ENCODE measurements at regions not wholly inside any gene's neighbourhood (a gene's known extent, or its start where the extent isn't known, plus 50 kb on each side); places are given as distances from the start of the nearest gene placed in this dataset.

GRCh38 chr10:28137907-28138880 lies 139.3 kb upstream of the ODAD2 start:
- H3K4me3 ChIP-seq (ENCODE audit: low read depth, low read length), result no peak overlapping the region
- TF ChIP-seq CTCF (IDR thresholded peaks at IDR 0.05; ENCODE audit: low read depth, low read length, missing control alignments), result no peak
- no peak for DNase-seq (ENCODE audit: low read depth)

- H3K4me3 ChIP-seq (ENCODE audit: low read depth, low read length), result no peak overlapping the region
- DNase-seq (ENCODE audit: low read depth), result no peak
- no peak for TF ChIP-seq CTCF (IDR thresholded peaks at IDR 0.05; ENCODE audit: low read depth, low read length, missing control alignments)
These were observed 136.4 kb upstream of the ODAD2 start for GRCh38 chr10:28135258-28135657.

- TF ChIP-seq CTCF (IDR thresholded peaks at IDR 0.05; ENCODE audit: low read depth, low read length, missing control alignments), result no peak
- no peak for DNase-seq (ENCODE audit: low read depth)
- H3K4me3 ChIP-seq (ENCODE audit: low read depth, low read length), result no peak overlapping the region
These were observed 131.4 kb upstream of the ODAD2 start for GRCh38 chr10:28130267-28130666.

GRCh38 chr10:28127881-28128280 lies 129.0 kb upstream of the ODAD2 start:
- DNase-seq (ENCODE audit: low read depth), result no peak
- no peak for TF ChIP-seq CTCF (IDR thresholded peaks at IDR 0.05; ENCODE audit: low read depth, low read length, missing control alignments)
- H3K4me3 ChIP-seq (ENCODE audit: low read depth, low read length), result no peak overlapping the region

GRCh38 chr10:28125701-28126100 lies 126.8 kb upstream of the ODAD2 start:
- no peak overlapping the region for H3K4me3 ChIP-seq (ENCODE audit: low read depth, low read length)
- no peak for DNase-seq (ENCODE audit: low read depth)
- TF ChIP-seq CTCF (IDR thresholded peaks at IDR 0.05; ENCODE audit: low read depth, low read length, missing control alignments), result no peak

GRCh38 chr10:28120795-28121194 lies 121.9 kb upstream of the ODAD2 start:
- DNase-seq (ENCODE audit: low read depth), result no peak
- TF ChIP-seq CTCF (IDR thresholded peaks at IDR 0.05; ENCODE audit: low read depth, low read length, missing control alignments), result no peak
- no peak overlapping the region for H3K4me3 ChIP-seq (ENCODE audit: low read depth, low read length)
